Amniotic epithelial cell (primary cell): ENCODE measurements at regions not wholly inside any gene's neighbourhood (a gene's known extent, or its start where the extent isn't known, plus 50 kb on each side); places are given as distances from the start of the nearest gene placed in this dataset.
"Not testable (repeated sequence)": the region's sequence is repeated elsewhere in the genome, so short reads cannot be mapped to it uniquely, and the experiment has no call there.

Experiments used
- DNase-seq: peaks from one replicate; pipeline ENCODE4 v3.0.0-alpha.2; 2010; ENCODE audit warnings: low read depth

- no peak for DNase-seq
Measured at GRCh38 chr21:43287795-43288755, 119.3 kb downstream of the CRYAA start.

GRCh38 chr21:43287111-43287760 is 118.4 kb downstream of the CRYAA start:
- no peak for DNase-seq

DNA sequence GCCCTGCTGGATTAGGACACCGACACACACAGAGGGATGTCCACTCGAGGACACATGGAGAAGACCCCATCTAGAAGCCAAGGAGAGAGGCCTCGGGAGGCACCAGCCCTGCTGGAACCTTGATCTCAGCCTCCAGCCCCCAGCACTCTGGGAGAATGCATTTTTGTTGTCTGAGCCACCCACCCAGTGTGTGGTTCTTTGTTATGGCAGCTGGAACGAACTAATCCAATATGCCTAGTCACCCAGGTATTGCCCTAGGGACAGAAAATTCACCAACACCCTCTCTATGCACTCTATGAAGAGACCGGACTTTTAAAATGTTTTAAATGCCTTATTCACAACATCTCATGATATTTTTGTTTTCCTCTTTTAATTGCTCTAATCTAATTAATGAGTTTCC is 117.4 kb downstream of the CRYAA start:
- no peak for DNase-seq

DNA sequence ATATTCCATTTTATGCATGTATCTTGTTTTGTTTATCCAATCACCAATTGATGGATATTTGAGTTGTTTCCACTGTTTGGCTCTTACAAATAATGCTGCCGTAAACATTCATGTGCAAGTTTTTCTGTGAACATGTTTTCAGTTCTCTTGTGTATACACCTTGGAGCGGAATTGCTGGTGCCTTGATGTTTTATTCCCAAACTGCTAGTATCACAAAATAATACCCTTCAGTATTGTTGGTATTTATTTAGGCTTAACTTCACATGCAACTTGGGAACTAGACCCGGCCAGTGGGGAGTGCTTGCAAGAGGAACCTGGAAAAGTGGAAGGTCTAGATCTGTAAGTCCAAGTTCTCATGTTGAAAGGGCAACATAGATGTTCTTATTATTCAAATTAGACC is 115.9 kb downstream of the CRYAA start:
- DNase-seq, result no peak

DNA sequence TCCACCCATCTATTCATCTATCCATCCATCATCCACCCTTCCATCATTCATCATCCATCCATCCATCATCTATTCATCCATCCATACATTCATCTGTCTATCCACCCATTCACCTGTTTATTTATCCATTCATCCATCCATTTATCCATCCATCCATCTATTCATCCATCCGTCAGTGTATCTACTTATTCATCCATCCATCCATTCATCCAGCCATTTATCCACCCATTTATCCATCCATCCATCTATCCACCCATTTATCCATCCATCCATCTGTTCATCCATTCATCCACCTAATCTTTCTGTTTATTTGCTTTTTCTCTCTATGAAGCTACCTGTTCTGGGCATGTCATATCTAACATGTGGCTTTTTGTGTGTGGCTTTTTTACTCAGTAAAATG is 115.4 kb downstream of the CRYAA start:
- DNase-seq, result no peak

GRCh38 chr21:43283925-43284221 is 115.1 kb downstream of the CRYAA start:
- not testable (repeated sequence) for DNase-seq

GRCh38 chr21:43283136-43283924 is 114.5 kb downstream of the CRYAA start:
- DNase-seq, result peak; percentile 36

- DNase-seq, result no peak
Measured at GRCh38 chr21:43282358-43283120, 113.7 kb downstream of the CRYAA start.

DNA sequence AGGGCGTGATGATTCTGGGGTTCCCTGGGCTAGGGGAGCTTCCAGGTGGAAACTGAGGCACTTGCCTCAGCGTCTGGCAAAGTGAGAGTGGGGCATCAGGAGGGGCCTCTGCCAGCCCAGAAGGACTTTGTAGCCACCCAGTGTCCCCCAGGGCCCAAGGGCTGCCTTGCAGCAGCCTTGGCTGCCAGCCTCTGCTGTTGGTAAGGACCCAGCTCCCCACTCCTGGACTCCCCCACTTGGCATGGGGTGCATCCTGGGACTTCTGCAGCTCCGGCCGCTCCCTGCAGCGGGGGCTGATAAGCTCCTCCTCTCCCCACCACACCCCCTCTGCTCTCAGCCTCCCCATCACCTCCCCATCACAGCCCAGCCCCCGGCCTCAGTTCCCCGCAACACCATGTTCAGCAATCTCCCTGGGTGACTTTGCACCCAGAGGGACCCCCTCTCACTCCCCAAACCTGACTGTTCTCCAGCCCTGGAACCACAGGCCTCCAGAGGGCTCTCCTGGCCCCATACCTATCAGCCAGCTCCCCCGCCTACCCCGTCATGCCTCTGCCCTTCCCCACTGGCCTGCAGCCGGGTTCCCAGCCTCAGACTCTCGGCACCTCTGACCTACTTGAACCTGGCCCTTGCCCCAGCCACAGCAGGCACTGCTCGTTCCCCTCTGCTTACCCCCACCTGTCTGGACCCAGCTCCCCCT is 113.0 kb downstream of the CRYAA start:
- no peak for DNase-seq

DNA sequence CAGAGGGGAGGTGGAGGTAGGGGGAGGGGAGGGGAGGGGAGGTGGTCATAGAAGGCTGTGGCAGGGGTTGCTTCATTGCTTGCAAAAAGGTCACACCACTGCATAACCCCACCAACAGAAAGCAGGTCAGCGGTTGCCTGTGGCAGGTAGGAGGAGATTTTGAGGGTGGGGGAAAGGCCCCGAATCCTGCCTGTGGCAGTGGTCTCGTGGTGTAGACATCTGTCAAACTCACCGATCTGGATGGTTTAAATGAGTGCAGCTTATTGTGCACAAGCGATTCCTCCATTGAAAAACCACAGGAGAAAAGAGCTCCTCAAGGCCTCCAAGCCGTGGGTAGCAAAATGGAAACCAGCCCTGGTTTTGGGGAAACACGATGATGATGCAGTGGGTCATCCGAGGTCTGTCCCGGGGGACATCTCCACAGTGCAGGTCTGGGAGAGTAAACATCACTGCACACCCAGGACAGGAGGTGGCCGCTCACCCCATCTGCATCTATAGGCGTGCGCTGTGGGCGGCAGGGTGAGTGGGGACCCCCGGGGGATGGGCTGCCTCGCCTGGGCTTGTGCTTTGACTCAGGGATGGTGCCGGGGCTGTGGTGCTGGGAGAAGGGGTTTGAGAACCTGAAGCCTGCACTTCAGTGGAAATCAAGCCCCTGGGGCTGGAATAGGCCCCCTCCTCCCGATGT is 112.3 kb downstream of the CRYAA start:
- no peak for DNase-seq

DNA sequence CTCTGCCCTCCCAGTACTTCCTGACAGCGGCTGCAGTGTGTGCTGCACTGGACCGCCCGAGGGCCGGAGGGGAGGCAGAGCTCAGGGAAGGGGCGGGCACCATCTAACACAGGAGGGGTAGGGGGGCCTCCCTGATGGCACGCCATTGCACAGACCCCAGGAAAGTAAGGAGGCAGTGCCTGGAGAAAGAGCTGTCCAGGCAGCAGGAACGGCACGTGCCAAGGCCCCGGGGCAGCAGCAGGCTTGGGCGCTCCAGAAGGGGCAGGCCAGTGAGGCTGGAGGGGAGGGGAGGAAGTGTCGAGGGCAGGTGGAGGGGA is 110.7 kb downstream of the CRYAA start:
- no peak for DNase-seq

- no peak for DNase-seq
Measured at GRCh38 chr21:43278766-43279577, 110.2 kb downstream of the CRYAA start.

- DNase-seq, result no peak
Measured at GRCh38 chr21:43278359-43278758, 109.6 kb downstream of the CRYAA start.

DNA sequence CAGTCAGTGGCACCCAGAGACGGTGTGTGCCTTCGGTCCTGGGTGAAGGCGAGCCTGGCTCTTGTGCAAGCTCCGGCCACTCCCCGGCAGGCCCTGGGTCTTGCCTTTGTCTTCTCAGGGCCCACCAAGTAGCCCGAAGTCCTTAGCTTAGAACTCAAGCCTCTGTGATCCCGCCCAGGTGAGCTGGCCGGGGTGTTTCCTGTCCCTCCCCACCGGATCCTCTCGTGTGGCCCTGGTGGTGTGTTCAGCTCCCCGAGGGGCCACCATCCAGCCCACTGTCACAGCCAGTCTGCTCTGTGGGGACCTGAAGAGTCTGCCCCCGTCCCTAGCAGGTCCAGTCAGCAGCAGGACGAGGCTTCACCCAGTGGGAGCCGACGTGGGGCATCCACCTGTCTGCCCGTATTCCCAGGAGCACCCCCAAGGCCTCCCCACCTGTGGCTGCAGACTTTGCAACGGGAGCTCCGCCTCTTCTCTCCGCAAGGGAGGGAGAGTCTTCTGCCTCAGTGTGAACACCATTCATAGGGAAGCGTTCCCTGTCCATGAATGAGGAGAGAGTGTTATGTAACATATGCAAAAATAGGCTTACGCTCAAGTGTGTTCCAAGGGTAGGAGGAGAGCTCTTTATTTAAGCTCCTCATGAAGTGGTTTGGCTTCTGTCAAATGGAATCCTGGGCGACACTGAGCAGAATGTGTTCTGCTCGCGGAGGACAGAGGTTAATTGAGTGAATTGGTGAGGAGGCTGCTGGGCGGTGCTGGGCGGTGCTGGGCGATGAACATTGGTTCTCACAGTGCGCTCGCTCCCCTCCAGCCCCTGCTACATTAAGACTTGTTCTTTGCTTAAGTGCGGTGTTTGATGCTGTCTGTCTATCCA is 108.9 kb downstream of the CRYAA start:
- DNase-seq, result peak; percentile 12

- DNase-seq, result no peak
Measured at GRCh38 chr21:43276811-43277210, 108.0 kb downstream of the CRYAA start.

DNA sequence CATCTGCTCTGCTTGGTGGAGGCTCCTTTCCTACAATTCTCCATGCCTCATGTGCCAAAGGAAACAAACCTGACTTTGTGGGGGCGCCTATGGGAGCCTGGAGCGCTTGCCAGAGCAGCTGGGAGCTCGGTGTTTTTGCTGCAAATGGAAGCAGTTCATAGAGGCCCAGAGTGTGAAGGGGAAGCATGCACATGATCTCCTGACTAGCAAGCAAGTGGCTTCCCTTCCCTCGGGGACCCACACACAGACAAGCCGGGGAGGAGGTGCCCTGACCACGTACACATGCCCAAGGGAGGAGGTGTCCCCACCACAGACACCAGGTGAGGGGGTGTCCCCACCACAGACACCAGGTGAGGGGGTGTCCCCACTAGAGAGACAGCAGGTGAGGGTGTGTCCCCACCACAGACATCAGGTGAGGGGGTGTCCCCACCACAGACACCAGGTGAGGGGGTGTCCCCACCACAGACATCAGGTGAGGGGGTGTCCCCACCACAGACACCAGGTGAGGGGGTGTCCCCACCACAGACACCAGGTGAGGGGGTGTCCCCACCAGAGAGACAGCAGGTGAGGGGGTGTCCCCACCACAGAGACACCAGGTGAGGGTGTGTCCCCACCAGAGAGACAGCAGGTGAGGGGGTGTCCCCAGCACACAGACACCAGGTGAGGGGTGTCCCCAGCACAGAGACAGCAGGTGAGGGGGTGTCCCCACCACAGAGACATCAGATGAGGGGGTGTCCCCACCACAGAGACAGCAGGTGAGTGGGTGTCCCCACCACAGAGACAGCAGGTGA is 106.8 kb downstream of the CRYAA start:
- no peak for DNase-seq

DNA sequence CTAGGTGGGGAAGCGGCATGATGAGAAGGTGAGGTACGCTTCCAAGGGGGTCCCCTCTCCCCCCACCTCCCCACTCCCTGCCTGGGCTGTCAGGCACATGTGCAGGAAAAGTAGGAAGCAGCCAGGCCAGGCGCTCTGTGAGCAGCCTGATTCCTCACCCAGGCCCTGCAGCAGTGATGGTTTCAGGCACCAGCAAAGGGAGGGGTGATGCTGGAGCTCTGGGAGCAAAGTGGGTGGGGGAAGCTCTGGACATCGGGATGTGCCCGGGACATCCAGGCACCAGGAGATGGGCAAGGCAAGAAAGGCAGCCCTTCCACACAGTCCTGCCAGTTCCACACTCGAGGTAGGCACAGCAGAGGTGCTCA is 106.1 kb downstream of the CRYAA start:
- DNase-seq, result no peak
